ENCODE measurements at regions not wholly inside any gene's neighbourhood (a gene's known extent, or its start where the extent isn't known, plus 50 kb on each side); places are given as distances from the start of the nearest gene placed in this dataset.

GRCh38 chr13:111924678-111925075, 142.3 kb upstream of the SOX1 start:
- H3K9me3 ChIP-seq = no peaks in the 10 kb centered on the region
- no peak overlapping the region for H3K27ac ChIP-seq
- ATAC-seq = no peak
- no peaks in the 10 kb centered on the region for H3K36me3 ChIP-seq
- no peak for DNase-seq
- intact Hi-C loops (cut with DNase I; ENCODE audit: low total_unique reads) = no loop called here
- H3K4me1 ChIP-seq = no peaks in the 10 kb centered on the region
- TF ChIP-seq CTCF (IDR thresholded peaks at IDR 0.05 in 4 of 5, conservative IDR thresholded peaks at IDR 0.05 in 1 of 5) (no peak), POLR2A (IDR thresholded peaks at IDR 0.05) (no peak)
- no peaks in the 10 kb centered on the region for H3K27me3 ChIP-seq
- no peak overlapping the region for H3K4me3 ChIP-seq
- in situ Hi-C loops (cut with MboI; ENCODE audit: low sequenced_read_pairs in 4 of 4) = no loop called here

GRCh38 chr13:111925146-111925875, 141.6 kb upstream of the SOX1 start:
- Histone ChIP-seq H3K36me3 (no peaks in the 10 kb centered on the region), H3K4me1 (no peaks in the 10 kb centered on the region), H3K4me3 (no peak overlapping the region), H3K9me3 (no peaks in the 10 kb centered on the region), H3K27me3 (no peaks in the 10 kb centered on the region), H3K27ac (no peak overlapping the region)
- TF ChIP-seq CTCF (IDR thresholded peaks at IDR 0.05 in 4 of 5, conservative IDR thresholded peaks at IDR 0.05 in 1 of 5) (no peak), POLR2A (IDR thresholded peaks at IDR 0.05) (no peak)
- intact Hi-C loops (cut with DNase I; ENCODE audit: low total_unique reads) = no loop called here
- in situ Hi-C loops (cut with MboI; ENCODE audit: low sequenced_read_pairs in 4 of 4) = no loop called here
- ATAC-seq (no peak), DNase-seq (no peak)

DNA sequence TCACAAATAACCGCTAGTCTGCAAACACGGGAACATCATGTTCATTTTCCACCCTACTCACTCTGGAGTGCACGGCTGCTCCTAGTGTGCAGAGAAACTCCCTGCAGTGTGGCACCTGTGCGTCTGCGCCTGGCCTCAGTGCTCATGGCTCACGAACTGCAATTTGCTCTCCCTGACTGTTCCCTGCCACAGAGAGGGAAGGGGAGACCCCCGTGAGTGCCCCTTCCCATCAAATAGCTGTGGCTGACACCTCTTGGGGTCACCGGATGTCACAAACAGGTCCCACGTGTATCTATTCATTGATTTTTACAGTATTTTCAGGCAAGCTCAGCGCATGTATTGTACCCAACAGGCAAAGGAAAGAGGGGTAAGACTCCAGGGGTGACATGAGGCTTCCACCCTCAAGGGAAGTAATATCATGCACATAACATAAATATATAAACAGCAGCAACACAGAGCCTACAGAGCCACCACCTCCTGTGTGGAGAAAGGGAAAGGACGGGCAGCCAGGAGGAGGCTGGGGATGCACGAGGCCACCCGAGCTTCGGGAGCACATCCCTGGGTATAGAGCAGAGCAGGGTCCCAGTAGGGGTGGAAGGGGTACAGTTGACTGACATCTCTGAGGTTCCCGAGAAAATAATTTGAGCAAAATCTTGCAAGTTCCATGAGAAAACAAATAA, 140.3 kb upstream of the SOX1 start:
- in situ Hi-C loops (cut with MboI; ENCODE audit: low sequenced_read_pairs in 4 of 4) = no loop called here
- no peaks in the 10 kb centered on the region for H3K27me3 ChIP-seq
- no peaks in the 10 kb centered on the region for H3K9me3 ChIP-seq
- no peak overlapping the region for H3K27ac ChIP-seq
- DNase-seq (no peak), ATAC-seq (no peak)
- TF ChIP-seq POLR2A (IDR thresholded peaks at IDR 0.05) = no peak
- no peak for TF ChIP-seq CTCF (IDR thresholded peaks at IDR 0.05 in 4 of 5, conservative IDR thresholded peaks at IDR 0.05 in 1 of 5)
- no peaks in the 10 kb centered on the region for H3K4me1 ChIP-seq
- H3K36me3 ChIP-seq = no peaks in the 10 kb centered on the region
- no peak overlapping the region for H3K4me3 ChIP-seq
- intact Hi-C loops (cut with DNase I; ENCODE audit: low total_unique reads) = no loop called here

DNA sequence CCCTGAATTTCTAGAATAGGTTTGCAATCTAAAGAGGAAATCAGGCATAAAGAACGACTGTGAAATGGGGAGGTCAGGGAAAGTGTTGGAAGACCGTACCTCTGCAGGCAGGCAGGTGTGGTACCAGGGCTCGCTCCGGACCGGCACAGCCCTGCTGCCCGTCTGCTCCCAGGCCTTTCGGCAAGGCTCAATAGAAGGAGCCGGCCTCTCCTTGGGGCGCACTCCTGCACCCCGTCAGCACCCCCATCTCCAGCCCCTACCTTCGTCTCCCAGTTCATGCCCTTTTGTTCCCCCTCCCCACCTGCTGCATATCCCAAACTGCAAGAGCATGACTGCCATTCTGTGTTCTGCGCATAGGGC, 139.8 kb upstream of the SOX1 start:
- Histone ChIP-seq H3K4me3 (no peak overlapping the region), H3K4me1 (no peaks in the 10 kb centered on the region), H3K27me3 (no peaks in the 10 kb centered on the region), H3K36me3 (no peaks in the 10 kb centered on the region), H3K27ac (no peak overlapping the region), H3K9me3 (peaks cover 0 to 4% (median 0%) of the 10 kb centered on the region in 3 donors)
- intact Hi-C loops (cut with DNase I; ENCODE audit: low total_unique reads) = no loop called here
- no peak for DNase-seq
- no peak for ATAC-seq
- no peak for TF ChIP-seq CTCF (IDR thresholded peaks at IDR 0.05 in 4 of 5, conservative IDR thresholded peaks at IDR 0.05 in 1 of 5)
- no peak for TF ChIP-seq POLR2A (IDR thresholded peaks at IDR 0.05)
- in situ Hi-C loops (cut with MboI; ENCODE audit: low sequenced_read_pairs in 4 of 4) = no loop called here

All from gastrocnemius medialis (tissue), 4 donors.